ENCODE measurements at regions not wholly inside any gene's neighbourhood (a gene's known extent, or its start where the extent isn't known, plus 50 kb on each side); places are given as distances from the start of the nearest gene placed in this dataset.
"Not testable (repeated sequence)": the region's sequence is repeated elsewhere in the genome, so short reads cannot be mapped to it uniquely, and the experiment has no call there.

GRCh38 chr17:43289670-43290069 lies 55.9 kb upstream of the RNU2-1 start:
- not testable (repeated sequence) for H3K27ac ChIP-seq; H3K36me3 ChIP-seq (ENCODE audit: insufficient read depth, low read length); H3K9ac ChIP-seq (ENCODE audit: insufficient read length); DNase-seq (ENCODE audit: low read depth, low spot score); H3K4me3 ChIP-seq; H3K9me3 ChIP-seq (ENCODE audit: low read depth, low read length)

GRCh38 chr17:43283606-43284005 lies 49.8 kb upstream of the RNU2-1 start:
- H3K36me3 ChIP-seq (ENCODE audit: insufficient read depth, low read length); DNase-seq (ENCODE audit: low read depth, low spot score); H3K27ac ChIP-seq; H3K9ac ChIP-seq (ENCODE audit: insufficient read length); H3K9me3 ChIP-seq (ENCODE audit: low read depth, low read length); H3K4me3 ChIP-seq: not testable (repeated sequence)

Measured in SK-N-MC (cell line).